Small intestine (tissue), 7 donors: ENCODE measurements at regions not wholly inside any gene's neighbourhood (a gene's known extent, or its start where the extent isn't known, plus 50 kb on each side); places are given as distances from the start of the nearest gene placed in this dataset.
A peak's percentile ranks its signal among the peaks of the same experiment; 100 is the strongest.

Experiments
- DNase-seq, 2 donors: peaks; one replicate each; pipeline versions ENCODE4 v3.0.0 to v3.0.0-alpha.2; 2013
- FAIRE-seq: peaks from 2 replicates; lab custom pipeline; 2012; peaks lifted over from hg19 to GRCh38; lab: Jason Lieb, UNC
- H3K27ac ChIP-seq, 3 donors: one replicate each; pipeline ENCODE4 v1.5.1; 2013; ENCODE audit warnings: low read length in 2 of 3, mild to moderate bottlenecking in 2 of 3, control low read depth in 1 of 3, inconsistent platforms in 1 of 3, low read depth in 1 of 3, moderate library complexity in 1 of 3
- H3K27me3 ChIP-seq, 3 donors: one replicate each; pipeline ENCODE4 v1.6.1; 2013; ENCODE audit warnings: low read length in 3 of 3, inconsistent platforms in 1 of 3; ENCODE audit not compliant: control insufficient read depth in 3 of 3, insufficient read depth in 3 of 3
- H3K36me3 ChIP-seq, 3 donors: one replicate each; pipeline ENCODE4 v1.6.1; 2013; ENCODE audit warnings: low read length in 3 of 3, inconsistent platforms in 1 of 3, low read depth in 1 of 3, mild to moderate bottlenecking in 1 of 3, moderate library complexity in 1 of 3; ENCODE audit not compliant: control insufficient read depth in 3 of 3, insufficient read depth in 2 of 3
- H3K4me1 ChIP-seq, 3 donors: one replicate each; pipeline ENCODE4 v1.6.1; 2013; ENCODE audit warnings: low read length in 2 of 3, inconsistent platforms in 1 of 3, low read depth in 1 of 3, mild to moderate bottlenecking in 1 of 3, moderate library complexity in 1 of 3; ENCODE audit not compliant: control insufficient read depth in 3 of 3, insufficient read depth in 2 of 3
- H3K4me3 ChIP-seq, 3 donors: one replicate each; pipeline ENCODE4 v1.5.1; 2013; ENCODE audit warnings: low read length in 3 of 3, control low read depth in 1 of 3, inconsistent platforms in 1 of 3, low read depth in 1 of 3, mild to moderate bottlenecking in 1 of 3, moderate library complexity in 1 of 3
- H3K9me3 ChIP-seq, 2 donors: one replicate each; pipeline ENCODE4 v1.6.1; 2013; ENCODE audit warnings: low read depth in 1 of 2, low read length in 1 of 2; ENCODE audit not compliant: control insufficient read depth in 2 of 2, insufficient read depth in 1 of 2
- WGBS, 3 donors: extraction: QIAGEN DNeasy Blood & Tissue Kit; methylation state at CpG; one replicate each; pipeline ENCODE4 v1.1.7; 2013; 5-methylcytosine and 5-hydroxymethylcytosine counted together
- donor health status: healthy with polysubstance abuse.
- donor health status: control.
- donor health status: control.
- donor health status: Bipolar disorder and iron deficiency.
- donor health status: healthy.

DNA sequence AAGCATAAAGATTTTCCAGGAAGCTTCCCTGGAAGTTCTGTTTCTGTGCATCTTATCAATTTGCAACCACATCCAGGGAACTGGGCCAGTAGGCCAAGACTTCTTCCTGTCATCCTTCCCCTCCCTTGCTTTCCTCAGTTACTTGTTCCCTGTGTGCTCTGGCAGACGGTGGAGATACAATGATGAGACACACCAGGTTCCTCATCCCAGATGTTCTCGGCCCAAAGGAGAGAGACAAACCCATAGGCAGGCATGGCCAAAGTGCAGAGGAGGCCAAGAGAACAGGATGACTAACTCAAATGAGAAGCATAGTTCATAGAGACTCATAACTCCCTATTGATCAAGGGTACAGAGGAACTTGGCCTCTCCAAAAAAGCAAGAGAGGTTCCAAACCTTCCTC is 652.6 kb downstream of the CCDC171 start:
- WGBS, 3 donors: 84 to 89% (median 88%) methylated on average over 2 of the region's 2 CpGs

DNA sequence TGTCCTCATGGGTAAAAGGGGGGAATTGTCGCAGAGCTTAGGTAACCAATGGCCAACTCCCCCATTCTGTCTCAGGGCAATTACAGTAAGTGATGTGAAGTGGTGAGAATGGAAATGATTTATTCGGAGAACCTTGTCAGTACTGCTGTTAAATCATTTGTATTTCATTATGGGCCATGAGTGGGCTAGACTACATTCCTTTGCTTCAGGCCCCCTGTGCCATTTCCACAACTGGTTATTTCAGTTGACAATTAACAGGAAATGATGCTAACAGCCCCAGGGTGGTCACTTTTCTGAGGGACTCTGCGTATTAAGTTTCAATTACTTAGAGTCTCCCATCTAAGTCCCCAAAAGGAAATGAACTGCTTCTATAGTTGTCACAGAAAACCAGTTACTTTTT is 653.7 kb downstream of the CCDC171 start:
- Histone ChIP-seq H3K27me3 (no peaks in the 10 kb centered on the region), H3K36me3 (no peaks in the 10 kb centered on the region), H3K4me3 (no peak overlapping the region), H3K4me1 (no peaks in the 10 kb centered on the region), H3K27ac (no peak overlapping the region), H3K9me3 (no peaks in the 10 kb centered on the region)
- DNase-seq (no peak), FAIRE-seq (no peak)
- 79 to 96% (median 93%) methylated on average over 3 of the region's 3 CpGs for WGBS, 3 donors

More for the DNA sequence above, 652.6 kb downstream of the CCDC171 start:
- FAIRE-seq: no peak
- H3K27ac ChIP-seq: no peak overlapping the region
- no peaks in the 10 kb centered on the region for H3K9me3 ChIP-seq
- DNase-seq: no peak
- H3K36me3 ChIP-seq: no peaks in the 10 kb centered on the region
- H3K4me1 ChIP-seq: no peaks in the 10 kb centered on the region
- H3K4me3 ChIP-seq: no peak overlapping the region
- H3K27me3 ChIP-seq: no peaks in the 10 kb centered on the region

DNA sequence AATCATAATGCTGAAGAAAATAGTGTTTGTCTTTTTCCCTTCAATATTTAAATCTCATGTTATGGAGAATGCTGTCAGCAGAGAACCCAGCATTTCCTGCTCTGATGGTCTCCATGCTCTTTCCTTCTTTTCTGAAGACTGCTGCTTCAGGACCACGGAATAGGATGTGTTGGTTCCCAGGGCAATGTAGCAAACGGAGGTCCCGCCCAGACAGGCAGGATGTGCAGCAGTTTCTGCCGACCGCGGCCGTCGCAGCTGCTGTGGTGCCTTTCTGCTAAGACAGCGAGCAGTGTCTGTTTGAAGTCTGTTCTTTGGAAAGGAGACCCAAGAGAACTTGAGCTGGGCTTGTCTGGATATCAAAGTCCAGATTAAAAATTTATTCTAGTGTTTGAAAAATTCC is 654.3 kb downstream of the CCDC171 start:
- FAIRE-seq (no peak), DNase-seq (no peak)
- Histone ChIP-seq H3K9me3 (no peaks in the 10 kb centered on the region), H3K4me1 (no peaks in the 10 kb centered on the region), H3K4me3 (no peak overlapping the region), H3K36me3 (no peaks in the 10 kb centered on the region), H3K27me3 (no peaks in the 10 kb centered on the region), H3K27ac (no peak overlapping the region)
- 15 to 32% (median 27%) methylated on average over 9 of the region's 9 CpGs for WGBS, 3 donors

DNA sequence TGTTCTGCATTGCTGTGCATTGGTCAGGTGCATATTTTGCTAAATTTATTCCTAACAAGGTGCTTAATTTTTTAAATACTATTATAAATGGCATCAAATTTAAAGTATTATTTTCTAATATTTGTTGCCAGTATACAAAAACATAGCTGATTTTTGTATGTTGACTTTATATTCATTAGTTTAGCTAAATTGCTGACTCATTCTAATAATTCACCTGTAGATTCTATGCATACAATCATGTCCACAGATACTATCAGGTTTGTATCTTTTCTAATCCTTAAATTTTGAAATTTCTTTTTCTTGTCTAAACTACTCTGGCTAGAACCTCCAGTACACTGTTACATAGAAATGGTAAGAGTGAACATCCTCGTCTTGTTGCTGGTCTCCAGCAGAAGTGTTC is 657.6 kb downstream of the CCDC171 start:
- Histone ChIP-seq H3K27me3 (no peaks in the 10 kb centered on the region), H3K27ac (no peak overlapping the region), H3K9me3 (no peaks in the 10 kb centered on the region), H3K36me3 (no peaks in the 10 kb centered on the region), H3K4me3 (no peak overlapping the region), H3K4me1 (peaks cover 0 to 3% (median 0%) of the 10 kb centered on the region in 3 donors)
- 80 to 92% (median 87%) methylated on average over 1 of the region's 1 CpG for WGBS, 3 donors
- no peak for FAIRE-seq
- DNase-seq: no peak

DNA sequence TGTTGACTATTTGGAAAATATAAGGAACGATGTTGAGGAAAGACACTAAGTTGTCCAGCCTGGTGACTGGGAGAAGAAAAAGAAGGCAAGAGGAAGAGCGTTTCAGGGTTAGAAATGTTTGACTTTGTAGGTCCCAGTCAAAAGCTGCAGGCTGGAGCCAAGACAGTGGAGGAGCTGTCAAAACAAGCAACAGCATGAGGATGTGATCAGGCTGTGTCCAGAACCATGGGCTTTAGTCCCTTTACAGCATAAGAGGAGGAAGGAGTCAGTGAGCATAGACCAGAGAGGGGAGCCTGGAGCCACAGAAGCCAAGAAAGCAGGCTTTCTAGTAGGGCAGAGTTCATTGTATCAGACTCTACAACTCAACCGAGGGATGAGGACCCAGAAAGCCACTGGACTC is 658.5 kb downstream of the BNC2 start:
- H3K27ac ChIP-seq: no peak overlapping the region
- H3K4me1 ChIP-seq: peaks cover 0 to 3% (median 0%) of the 10 kb centered on the region in 3 donors
- 70 to 85% (median 78%) methylated on average over 3 of the region's 3 CpGs for WGBS, 3 donors
- no peak overlapping the region for H3K4me3 ChIP-seq
- no peaks in the 10 kb centered on the region for H3K27me3 ChIP-seq
- H3K9me3 ChIP-seq: no peaks in the 10 kb centered on the region
- DNase-seq: no peak
- no peaks in the 10 kb centered on the region for H3K36me3 ChIP-seq
- no peak for FAIRE-seq

DNA sequence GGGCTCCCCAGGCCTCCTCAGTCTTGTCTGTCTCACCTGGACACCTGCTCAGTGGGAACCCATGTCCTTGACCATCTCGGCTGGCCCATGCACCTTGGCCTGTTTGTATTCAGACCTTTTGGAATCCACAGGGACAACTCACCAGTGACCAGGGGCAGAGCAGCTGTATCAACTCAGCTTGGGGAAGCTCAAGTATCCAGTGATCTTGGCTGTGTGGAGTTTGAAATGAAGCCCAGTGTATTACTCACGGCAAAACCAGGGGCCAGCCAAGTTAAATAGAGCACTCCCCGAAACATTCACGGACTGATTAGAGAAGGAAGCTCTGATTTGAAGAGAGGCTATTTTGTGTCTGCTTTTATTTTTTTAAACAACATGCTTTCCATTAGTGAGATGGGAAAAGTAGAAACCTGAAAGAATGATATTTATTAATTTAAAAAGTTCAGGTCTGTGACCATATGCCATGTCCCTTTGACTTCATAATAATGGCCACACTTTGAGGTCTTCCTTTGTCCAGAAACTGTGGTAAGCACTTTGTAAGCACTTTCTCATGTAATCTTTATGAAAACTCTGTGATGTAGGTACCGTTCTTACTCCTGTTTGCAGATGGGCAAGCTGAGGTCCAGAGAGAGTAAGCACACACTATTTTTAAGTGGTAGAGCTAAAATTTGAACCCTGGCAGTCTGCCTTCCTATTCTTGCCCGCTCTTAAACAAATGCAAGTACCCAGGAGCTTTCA is 656.5 kb downstream of the BNC2 start:
- Histone ChIP-seq H3K9me3 (no peaks in the 10 kb centered on the region), H3K27ac (peak overlapping the region in 1 of 3 donors; percentile 26), H3K27me3 (no peaks in the 10 kb centered on the region), H3K4me1 (peaks cover 0 to 3% (median 0%) of the 10 kb centered on the region in 3 donors), H3K4me3 (no peak overlapping the region), H3K36me3 (no peaks in the 10 kb centered on the region)
- FAIRE-seq (no peak), DNase-seq (no peak)
- WGBS, 3 donors: 45 to 53% (median 46%) methylated on average over 6 of the region's 6 CpGs

DNA sequence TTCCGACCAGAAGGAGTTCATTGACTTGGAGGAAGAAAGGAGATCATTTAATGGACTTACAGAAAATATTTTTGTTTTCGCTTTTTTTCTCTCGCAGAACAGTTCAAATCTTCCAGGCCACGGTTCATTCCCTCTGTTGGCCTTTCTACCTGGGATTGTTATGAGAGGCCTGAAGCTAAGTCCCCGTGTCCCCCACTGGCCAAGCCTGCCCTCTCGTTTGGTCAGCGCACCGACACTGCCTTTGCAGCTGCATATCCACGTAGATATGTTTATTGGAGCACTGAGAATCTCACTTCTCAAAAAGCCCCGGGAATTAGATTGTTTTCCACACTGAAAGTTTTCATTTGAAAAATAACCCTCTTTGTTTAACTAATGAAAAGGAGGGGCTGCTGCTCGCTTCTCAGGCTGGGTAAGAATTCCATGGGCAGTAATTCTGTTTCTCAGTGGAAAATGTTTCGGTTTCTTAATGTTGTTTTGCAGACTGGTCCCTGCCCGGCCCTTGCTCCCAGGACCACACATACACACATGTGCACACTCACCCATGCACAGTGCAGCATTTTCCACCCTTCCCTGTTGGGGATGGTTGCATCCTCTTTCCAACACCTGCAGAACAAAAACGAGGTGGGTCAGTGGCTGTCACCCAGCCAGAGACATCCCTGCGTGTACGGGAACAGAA is 655.7 kb downstream of the BNC2 start:
- no peak overlapping the region for H3K27ac ChIP-seq
- 64 to 78% (median 75%) methylated on average over 16 of the region's 16 CpGs for WGBS, 3 donors
- FAIRE-seq: no peak

DNA sequence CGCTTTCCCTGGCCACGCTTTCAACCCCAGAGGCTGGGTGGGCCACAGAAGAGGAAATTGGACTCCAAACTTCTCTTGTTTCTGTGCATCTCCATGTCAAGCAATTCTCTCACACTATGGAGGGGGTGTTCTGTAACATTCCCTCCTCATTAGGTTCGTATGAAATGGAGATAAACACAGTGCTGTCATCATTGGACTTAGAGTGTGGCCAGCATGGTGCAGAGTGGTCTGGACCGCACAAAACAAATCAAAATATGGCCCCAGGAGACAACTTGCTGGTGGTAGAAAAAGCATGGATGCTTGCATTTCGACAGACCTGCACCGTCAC is 655.2 kb downstream of the BNC2 start:
- WGBS, 3 donors: 80 to 91% (median 90%) methylated on average over 6 of the region's 6 CpGs
- Histone ChIP-seq H3K9me3 (no peaks in the 10 kb centered on the region), H3K36me3 (no peaks in the 10 kb centered on the region), H3K27me3 (no peaks in the 10 kb centered on the region), H3K4me3 (no peak overlapping the region), H3K27ac (no peak overlapping the region), H3K4me1 (peaks cover 0 to 3% (median 0%) of the 10 kb centered on the region in 3 donors)
- FAIRE-seq (no peak), DNase-seq (no peak)

More for the DNA sequence above, 655.7 kb downstream of the BNC2 start:
- no peaks in the 10 kb centered on the region for H3K27me3 ChIP-seq
- no peaks in the 10 kb centered on the region for H3K9me3 ChIP-seq
- H3K4me1 ChIP-seq: peaks cover 0 to 3% (median 0%) of the 10 kb centered on the region in 3 donors
- H3K36me3 ChIP-seq: no peaks in the 10 kb centered on the region
- H3K4me3 ChIP-seq: no peak overlapping the region
- no peak for DNase-seq
